A673 (cell line): ENCODE measurements at regions not wholly inside any gene's neighbourhood (a gene's known extent, or its start where the extent isn't known, plus 50 kb on each side); places are given as distances from the start of the nearest gene placed in this dataset.

Source experiments
- BruUV-seq: library from RNA; stranded (reverse); fragments of 400-500 nt; replicated peaks from 2 replicates; lab custom pipeline; 2021; lab: Mats Ljungman, UMichigan
- CTCF ChIA-PET: fragments of 300-600 bp; sonication (Branson Sonifier 250); formaldehyde crosslinking; loops from one replicate; lab custom pipeline; 2022; ENCODE audit warnings: antibody characterized with exemption; lab: Charles Lee
- POLR2A ChIA-PET: fragments of 300-600 bp; sonication (Branson Sonifier 250); formaldehyde crosslinking; loops from one replicate; lab custom pipeline; 2022; ENCODE audit warnings: antibody characterized with exemption; ENCODE audit not compliant: low non-redundant PET; lab: Charles Lee
- DNase-seq: peaks from one replicate; pipeline ENCODE4 v3.0.0-alpha.2; 2015; ENCODE audit warnings: low spot score
- H3K27ac ChIP-seq: fragments of 200-600 bp; sonication (generic); 2 replicates; pipeline ENCODE4 v1.5.1; 2016; ENCODE audit warnings: mixed run types, low read depth, mild to moderate bottlenecking, mixed read lengths, antibody characterized with exemption, low read length; ENCODE audit not compliant: poor library complexity, severe bottlenecking
- H3K27me3 ChIP-seq: fragments of 200-600 bp; sonication (generic); replicated peaks from 2 replicates; pipeline ENCODE4 v1.6.1; 2017; ENCODE audit warnings: mixed run types, low read depth, mild to moderate bottlenecking, mixed read lengths, antibody characterized with exemption, low read length; ENCODE audit not compliant: insufficient read depth, poor library complexity
- H3K36me3 ChIP-seq: fragments of 200-600 bp; sonication (generic); 2 replicates; pipeline ENCODE4 v1.6.1; 2016; ENCODE audit warnings: mixed run types, mild to moderate bottlenecking, mixed read lengths, antibody characterized with exemption, low read length; ENCODE audit not compliant: insufficient read depth, poor library complexity, severe bottlenecking
- H3K4me1 ChIP-seq: fragments of 200-600 bp; sonication (generic); 2 replicates; pipeline ENCODE4 v1.6.1; 2017; ENCODE audit warnings: mixed run types, mild to moderate bottlenecking, mixed read lengths, antibody characterized with exemption, low read length; ENCODE audit not compliant: insufficient read depth, poor library complexity, severe bottlenecking
- H3K4me3 ChIP-seq: fragments of 200-600 bp; sonication (generic); 2 replicates; pipeline ENCODE4 v1.5.1; 2016; ENCODE audit warnings: low read depth, mixed run types, mild to moderate bottlenecking, mixed read lengths, low read length; ENCODE audit not compliant: poor library complexity, severe bottlenecking
- H3K9me3 ChIP-seq: fragments of 200-600 bp; sonication (generic); 2 replicates; pipeline ENCODE4 v1.6.1; 2016; ENCODE audit warnings: mixed run types, low read depth, mild to moderate bottlenecking, mixed read lengths, antibody characterized with exemption, low read length; ENCODE audit not compliant: poor library complexity, severe bottlenecking
- EZH2 ChIP-seq: fragments of 200-600 bp; sonication (generic); IDR thresholded peaks from 2 replicates; pipeline ENCODE4 v1.6.1; 2017; ENCODE audit warnings: borderline replicate concordance, low read depth, mild to moderate bottlenecking, mixed read lengths, antibody characterized with exemption, low read length; ENCODE audit not compliant: poor library complexity, severe bottlenecking
- intact Hi-C: fragments of 100-400 bp; cut with micrococcal nuclease; formaldehyde crosslinking; loops from one replicate; pipeline ENCODE4 v1.10.0; 2022; ENCODE audit not compliant: unreplicated experiment
- TF ChIP-seq, protein P1 (sequence below): fragments of 300-800, 200-600 bp; sonication (generic); conservative IDR thresholded peaks from 2 replicates; pipeline ENCODE4 v1.5.1; 2017; ENCODE audit warnings: low read depth, mild to moderate bottlenecking, antibody characterized with exemption, low read length, moderate library complexity, mixed read lengths

DNA sequence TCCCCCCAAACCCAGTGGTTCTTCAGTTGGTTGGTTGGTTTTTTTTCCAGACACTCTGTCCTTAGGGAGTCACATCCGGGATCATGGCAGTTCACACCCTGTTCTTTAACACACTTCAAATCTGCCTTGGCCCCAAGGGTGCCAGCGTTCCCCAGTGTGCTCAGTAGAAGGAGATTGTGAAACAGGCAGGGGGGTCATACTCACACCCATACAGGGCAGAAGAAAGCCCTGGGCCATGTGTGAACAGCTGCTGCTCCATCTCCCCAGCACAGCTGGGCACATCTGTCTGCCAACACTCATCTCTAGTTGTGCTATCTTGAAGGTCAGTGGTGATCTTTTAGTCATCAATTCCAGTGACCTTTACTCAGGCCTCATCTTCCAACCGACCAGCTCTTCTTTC is 64.4 kb upstream of the FUT8 start:
- Histone ChIP-seq H3K27me3 (no peaks in the 10 kb centered on the region), H3K36me3 (no peaks in the 10 kb centered on the region), H3K27ac (no peak overlapping the region), H3K4me1 (no peaks in the 10 kb centered on the region), H3K9me3 (no peaks in the 10 kb centered on the region), H3K4me3 (no peak overlapping the region)
- BruUV-seq, result no TSS peak
- intact Hi-C loops, result no loop called here
- DNase-seq, result no peak
- CTCF ChIA-PET, result no interaction called here
- TF ChIP-seq, protein P1, sequence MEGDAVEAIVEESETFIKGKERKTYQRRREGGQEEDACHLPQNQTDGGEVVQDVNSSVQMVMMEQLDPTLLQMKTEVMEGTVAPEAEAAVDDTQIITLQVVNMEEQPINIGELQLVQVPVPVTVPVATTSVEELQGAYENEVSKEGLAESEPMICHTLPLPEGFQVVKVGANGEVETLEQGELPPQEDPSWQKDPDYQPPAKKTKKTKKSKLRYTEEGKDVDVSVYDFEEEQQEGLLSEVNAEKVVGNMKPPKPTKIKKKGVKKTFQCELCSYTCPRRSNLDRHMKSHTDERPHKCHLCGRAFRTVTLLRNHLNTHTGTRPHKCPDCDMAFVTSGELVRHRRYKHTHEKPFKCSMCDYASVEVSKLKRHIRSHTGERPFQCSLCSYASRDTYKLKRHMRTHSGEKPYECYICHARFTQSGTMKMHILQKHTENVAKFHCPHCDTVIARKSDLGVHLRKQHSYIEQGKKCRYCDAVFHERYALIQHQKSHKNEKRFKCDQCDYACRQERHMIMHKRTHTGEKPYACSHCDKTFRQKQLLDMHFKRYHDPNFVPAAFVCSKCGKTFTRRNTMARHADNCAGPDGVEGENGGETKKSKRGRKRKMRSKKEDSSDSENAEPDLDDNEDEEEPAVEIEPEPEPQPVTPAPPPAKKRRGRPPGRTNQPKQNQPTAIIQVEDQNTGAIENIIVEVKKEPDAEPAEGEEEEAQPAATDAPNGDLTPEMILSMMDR, result no peak
- TF ChIP-seq EZH2, result no peak
- POLR2A ChIA-PET, result no interaction called here

DNA sequence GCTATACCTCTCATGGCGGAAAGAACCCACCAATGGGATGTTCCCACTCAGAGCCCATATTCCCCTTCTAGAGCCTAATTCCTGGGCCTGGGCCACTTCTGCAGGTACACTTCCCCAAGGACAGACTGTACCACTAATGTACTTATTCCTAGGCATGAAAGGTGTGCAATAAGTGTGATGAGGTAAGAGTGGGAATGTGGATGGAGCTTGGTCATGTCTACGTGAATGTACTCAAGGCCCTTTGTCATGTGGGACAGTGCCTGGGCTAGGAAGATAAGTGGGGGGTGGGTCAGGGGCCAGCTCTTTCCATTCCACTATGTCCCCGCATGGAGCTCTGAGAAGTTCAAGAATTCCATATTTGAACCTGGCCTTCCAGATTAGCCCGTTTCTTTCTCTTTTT is 63.4 kb upstream of the FUT8 start:
- no peaks in the 10 kb centered on the region for H3K9me3 ChIP-seq
- POLR2A ChIA-PET, result no interaction called here
- TF ChIP-seq, protein P1, result no peak
- no peak for TF ChIP-seq EZH2
- CTCF ChIA-PET, result no interaction called here
- no peak overlapping the region for H3K4me3 ChIP-seq
- BruUV-seq, result no TSS peak
- no peaks in the 10 kb centered on the region for H3K36me3 ChIP-seq
- intact Hi-C loops, result no loop called here
- no peaks in the 10 kb centered on the region for H3K27me3 ChIP-seq
- H3K4me1 ChIP-seq, result no peaks in the 10 kb centered on the region
- no peak overlapping the region for H3K27ac ChIP-seq
- DNase-seq, result no peak

- no TSS peak for BruUV-seq
- CTCF ChIA-PET, result no interaction called here
- no peaks in the 10 kb centered on the region for H3K9me3 ChIP-seq
- H3K36me3 ChIP-seq, result no peaks in the 10 kb centered on the region
- H3K27me3 ChIP-seq, result no peaks in the 10 kb centered on the region
- POLR2A ChIA-PET, result no interaction called here
- no peak for DNase-seq
- H3K4me3 ChIP-seq, result no peak overlapping the region
- intact Hi-C loops, result no loop called here
- no peak for TF ChIP-seq EZH2
- TF ChIP-seq, protein P1, result no peak
- H3K27ac ChIP-seq, result no peak overlapping the region
- no peaks in the 10 kb centered on the region for H3K4me1 ChIP-seq
Measured at GRCh38 chr14:65351493-65352194, 60.9 kb upstream of the FUT8 start.
